OCI-LY1 (cell line): ENCODE measurements at regions not wholly inside any gene's neighbourhood (a gene's known extent, or its start where the extent isn't known, plus 50 kb on each side); places are given as distances from the start of the nearest gene placed in this dataset.

ENCODE experiments used
- H2AFZ ChIP-seq: fragments of 200-600 bp; sonication (generic), shearing (Covaris generic); 2 replicates; pipeline ENCODE4 v1.6.0; 2014; ENCODE audit warnings: antibody characterized with exemption, mild to moderate bottlenecking, low read length
- H3F3A ChIP-seq: fragments of 200-600 bp; sonication (generic), shearing (Covaris generic); 2 replicates; pipeline ENCODE4 v1.6.0; 2014; ENCODE audit warnings: mild to moderate bottlenecking, antibody characterized with exemption, low read length, moderate library complexity; ENCODE audit not compliant: insufficient read depth
- H3K27ac ChIP-seq: fragments of 200-600 bp; sonication (generic); 2 replicates; pipeline ENCODE4 v1.5.1; 2014; ENCODE audit warnings: low read length, mixed run types, mild to moderate bottlenecking, low read depth; ENCODE audit not compliant: poor library complexity, severe bottlenecking
- H3K27me3 ChIP-seq: fragments of 200-600 bp; sonication (generic); 2 replicates; pipeline ENCODE4 v1.6.0; 2014; ENCODE audit warnings: antibody characterized with exemption, mild to moderate bottlenecking, low read length, moderate library complexity; ENCODE audit not compliant: insufficient read depth
- H3K36me3 ChIP-seq: fragments of 200-600 bp; sonication (generic); 2 replicates; pipeline ENCODE4 v1.6.1; 2014; ENCODE audit warnings: mild to moderate bottlenecking, antibody characterized with exemption, low read length, moderate library complexity, mixed read lengths; ENCODE audit not compliant: insufficient read depth
- H3K4me1 ChIP-seq: fragments of 200-600 bp; sonication (generic); 2 replicates; pipeline ENCODE4 v1.5.1; 2014; ENCODE audit warnings: mild to moderate bottlenecking, low read length, moderate library complexity; ENCODE audit not compliant: insufficient read depth, severe bottlenecking
- H3K4me2 ChIP-seq: fragments of 200-600 bp; sonication (generic), shearing (Covaris generic); 2 replicates; pipeline ENCODE4 v1.6.1; 2014; ENCODE audit warnings: low read length
- H3K4me3 ChIP-seq: fragments of 200-600 bp; sonication (generic); 2 replicates; pipeline ENCODE4 v1.5.1; 2014; ENCODE audit warnings: low read length, low read depth, mild to moderate bottlenecking, mixed read lengths; ENCODE audit not compliant: poor library complexity, severe bottlenecking
- H3K79me2 ChIP-seq: fragments of 200-600 bp; shearing (Covaris generic); 2 replicates; pipeline ENCODE4 v1.6.1; 2016; ENCODE audit warnings: mixed run types, low read length, mixed read lengths; ENCODE audit not compliant: insufficient read depth
- H3K9ac ChIP-seq: fragments of 200-600 bp; sonication (generic), shearing (Covaris generic); 2 replicates; pipeline ENCODE4 v1.6.1; 2014; ENCODE audit warnings: mild to moderate bottlenecking, low read length, mixed read lengths
- H3K9me2 ChIP-seq: fragments of 200-600 bp; sonication (generic), shearing (Covaris generic); 2 replicates; pipeline ENCODE4 v1.6.1; 2014; ENCODE audit warnings: low read depth, mild to moderate bottlenecking, low read length, mixed read lengths
- H3K9me3 ChIP-seq: fragments of 200-600 bp; shearing (Covaris generic); 2 replicates; pipeline ENCODE4 v1.6.1; 2014; ENCODE audit warnings: low read length, mixed read lengths
- H4K20me1 ChIP-seq: fragments of 200-600 bp; sonication (generic), shearing (Covaris generic); 2 replicates; pipeline ENCODE4 v1.6.0; 2016; ENCODE audit warnings: mild to moderate bottlenecking, low read length; ENCODE audit not compliant: insufficient read depth
- EZH2 ChIP-seq: fragments of 200-600 bp; sonication (generic), shearing (Covaris generic); IDR thresholded peaks from 2 replicates; pipeline ENCODE4 v1.8.0; 2017; ENCODE audit warnings: borderline replicate concordance, mixed run types, mild to moderate bottlenecking, antibody characterized with exemption, low read length, moderate library complexity, mixed read lengths
- TF ChIP-seq, protein P1 (sequence below): fragments of 200-600 bp; sonication (generic), shearing (Covaris generic); IDR thresholded peaks from 2 replicates; pipeline ENCODE4 v1.5.1; 2017; ENCODE audit warnings: mild to moderate bottlenecking, antibody characterized with exemption, low read length, moderate library complexity, mixed read lengths

DNA sequence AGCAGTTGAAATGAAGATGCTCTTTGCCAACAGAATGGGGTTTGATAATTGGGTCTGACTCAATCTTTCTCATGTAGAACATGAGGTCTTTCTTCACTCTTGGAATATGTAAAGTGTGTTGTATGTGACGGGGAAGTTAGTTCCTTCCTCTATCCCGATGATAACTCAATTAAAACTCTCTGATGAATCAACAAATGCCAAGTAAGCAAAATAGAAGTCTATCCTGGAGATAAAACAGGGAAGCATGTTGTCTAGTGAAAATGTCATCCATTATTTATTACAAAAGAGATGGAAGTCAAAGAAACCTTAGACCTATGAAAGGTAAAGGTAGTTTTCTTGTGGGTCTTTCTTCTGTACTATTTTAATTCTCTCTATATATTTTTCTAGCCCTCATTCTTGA lies 274.2 kb upstream of the ARRDC4 start:
- no peaks in the 10 kb centered on the region for H3K79me2 ChIP-seq
- no peak overlapping the region for H3K9ac ChIP-seq
- no peaks in the 10 kb centered on the region for H4K20me1 ChIP-seq
- H3K4me1 ChIP-seq, result no peaks in the 10 kb centered on the region
- H3K27ac ChIP-seq, result no peak overlapping the region
- no peak overlapping the region for H3K4me2 ChIP-seq
- H3F3A ChIP-seq, result no peaks in the 10 kb centered on the region
- no peak overlapping the region for H3K4me3 ChIP-seq
- H3K36me3 ChIP-seq, result no peaks in the 10 kb centered on the region
- H3K9me3 ChIP-seq, result no peaks in the 10 kb centered on the region
- no peaks in the 10 kb centered on the region for H3K9me2 ChIP-seq
- TF ChIP-seq, protein P1, sequence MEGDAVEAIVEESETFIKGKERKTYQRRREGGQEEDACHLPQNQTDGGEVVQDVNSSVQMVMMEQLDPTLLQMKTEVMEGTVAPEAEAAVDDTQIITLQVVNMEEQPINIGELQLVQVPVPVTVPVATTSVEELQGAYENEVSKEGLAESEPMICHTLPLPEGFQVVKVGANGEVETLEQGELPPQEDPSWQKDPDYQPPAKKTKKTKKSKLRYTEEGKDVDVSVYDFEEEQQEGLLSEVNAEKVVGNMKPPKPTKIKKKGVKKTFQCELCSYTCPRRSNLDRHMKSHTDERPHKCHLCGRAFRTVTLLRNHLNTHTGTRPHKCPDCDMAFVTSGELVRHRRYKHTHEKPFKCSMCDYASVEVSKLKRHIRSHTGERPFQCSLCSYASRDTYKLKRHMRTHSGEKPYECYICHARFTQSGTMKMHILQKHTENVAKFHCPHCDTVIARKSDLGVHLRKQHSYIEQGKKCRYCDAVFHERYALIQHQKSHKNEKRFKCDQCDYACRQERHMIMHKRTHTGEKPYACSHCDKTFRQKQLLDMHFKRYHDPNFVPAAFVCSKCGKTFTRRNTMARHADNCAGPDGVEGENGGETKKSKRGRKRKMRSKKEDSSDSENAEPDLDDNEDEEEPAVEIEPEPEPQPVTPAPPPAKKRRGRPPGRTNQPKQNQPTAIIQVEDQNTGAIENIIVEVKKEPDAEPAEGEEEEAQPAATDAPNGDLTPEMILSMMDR, result no peak
- no peak for TF ChIP-seq EZH2
- no peak overlapping the region for H2AFZ ChIP-seq
- H3K27me3 ChIP-seq, result no peaks in the 10 kb centered on the region

GRCh38 chr15:97687654-97688053 lies 272.8 kb upstream of the ARRDC4 start:
- H2AFZ ChIP-seq, result no peak overlapping the region
- H3K9me3 ChIP-seq, result no peaks in the 10 kb centered on the region
- no peak overlapping the region for H3K4me3 ChIP-seq
- no peaks in the 10 kb centered on the region for H3F3A ChIP-seq
- H3K9me2 ChIP-seq, result no peaks in the 10 kb centered on the region
- no peaks in the 10 kb centered on the region for H3K79me2 ChIP-seq
- H3K36me3 ChIP-seq, result no peaks in the 10 kb centered on the region
- no peak overlapping the region for H3K9ac ChIP-seq
- TF ChIP-seq, protein P1, result no peak
- TF ChIP-seq EZH2, result no peak
- no peaks in the 10 kb centered on the region for H3K4me1 ChIP-seq
- no peak overlapping the region for H3K27ac ChIP-seq
- H3K4me2 ChIP-seq, result no peak overlapping the region
- H4K20me1 ChIP-seq, result no peaks in the 10 kb centered on the region
- H3K27me3 ChIP-seq, result no peaks in the 10 kb centered on the region

- Histone ChIP-seq H3K9me3 (no peaks in the 10 kb centered on the region), H3K79me2 (no peaks in the 10 kb centered on the region), H3K9ac (no peak overlapping the region), H3F3A (no peaks in the 10 kb centered on the region), H3K4me1 (no peaks in the 10 kb centered on the region), H3K4me3 (no peak overlapping the region), H3K4me2 (no peak overlapping the region), H4K20me1 (no peaks in the 10 kb centered on the region), H3K9me2 (no peaks in the 10 kb centered on the region), H3K27ac (no peak overlapping the region), H2AFZ (no peak overlapping the region), H3K36me3 (no peaks in the 10 kb centered on the region), H3K27me3 (no peaks in the 10 kb centered on the region)
- TF ChIP-seq, protein P1, result no peak
- TF ChIP-seq EZH2, result no peak
These were observed 272.3 kb upstream of the ARRDC4 start for GRCh38 chr15:97688177-97688576.
